ENCODE measurements at regions not wholly inside any gene's neighbourhood (a gene's known extent, or its start where the extent isn't known, plus 50 kb on each side); places are given as distances from the start of the nearest gene placed in this dataset.

- TF ChIP-seq CTCF (IDR thresholded peaks at IDR 0.05) = no peak
- TF ChIP-seq POLR2A (IDR thresholded peaks at IDR 0.05) = no peak
Measured at GRCh38 chr15:81982808-81983207, 63.0 kb downstream of the MEX3B start.
